B cell (primary cell): ENCODE measurements at regions not wholly inside any gene's neighbourhood (a gene's known extent, or its start where the extent isn't known, plus 50 kb on each side); places are given as distances from the start of the nearest gene placed in this dataset.

Source experiments
- ATAC-seq: fragments of 200-7000 bp; cut with Tn5 transposase; one replicate; pipeline ENCODE4 v1.10.0; 2021; ENCODE audit warnings: low read depth, mild to moderate bottlenecking, moderate number of reproducible peaks, moderate library complexity
- CTCF ChIA-PET: fragments of 350-600 bp; sonication (Branson Sonifier 250); formaldehyde crosslinking; loops from one replicate; lab custom pipeline; 2021; ENCODE audit warnings: antibody characterized with exemption, inconsistent platforms; lab: Charles Lee
- POLR2A ChIA-PET: fragments of 350-600 bp; sonication (Branson Sonifier 250); formaldehyde crosslinking; loops from one replicate; lab custom pipeline; 2021; ENCODE audit warnings: antibody characterized with exemption; lab: Charles Lee
- DNase-seq: peaks from one replicate; pipeline ENCODE4 v3.0.0; 2013
- H2AFZ ChIP-seq: 2 replicates; pipeline ENCODE4 v1.6.1; 2012; ENCODE audit warnings: mild to moderate bottlenecking, low read depth, low read length; ENCODE audit not compliant: insufficient read depth, poor library complexity, severe bottlenecking
- H3K27ac ChIP-seq, 2 donors: 1 replicate in 1 of 2; 2 replicates in 1 of 2; pipeline ENCODE4 v1.5.1; 2012 to 2013; ENCODE audit warnings: low read length in 2 of 2, mild to moderate bottlenecking in 2 of 2, moderate library complexity in 1 of 2
- H3K27me3 ChIP-seq, 4 experiments: fragments of 200-600 bp in 1 of 4; sonication (generic) in 1 of 4; replicated peaks in 1 of 4; 1 replicate in 2 of 4; 2 replicates in 2 of 4; pipeline versions ENCODE4 v1.6.1 to v1.7.0; 2013 to 2016; ENCODE audit warnings: low read length in 3 of 4, mild to moderate bottlenecking in 2 of 4, mixed read lengths in 1 of 4, moderate library complexity in 1 of 4; ENCODE audit not compliant: insufficient read depth in 4 of 4, control insufficient read depth in 3 of 4; ENCODE audit errors: control extremely low read depth in 1 of 4
- H3K36me3 ChIP-seq, 2 experiments: replicated peaks in 1 of 2; 1 replicate in 1 of 2; 2 replicates in 1 of 2; pipeline versions ENCODE4 v1.6.1 to v1.7.1; 2013; ENCODE audit warnings: low read length in 1 of 2; ENCODE audit not compliant: insufficient read depth in 2 of 2, control insufficient read depth in 1 of 2; ENCODE audit errors: control extremely low read depth in 1 of 2, extremely low read depth in 1 of 2
- H3K4me1 ChIP-seq, 2 donors: fragments of 200-600 bp in 1 of 2; sonication (generic) in 1 of 2; 1 replicate in 1 of 2; 2 replicates in 1 of 2; pipeline versions ENCODE4 v1.5.1 to v1.6.1; 2013 to 2017; ENCODE audit warnings: low read length in 2 of 2; ENCODE audit not compliant: control insufficient read depth in 2 of 2, insufficient read depth in 2 of 2
- H3K4me2 ChIP-seq: replicated peaks from 2 replicates; pipeline ENCODE3; 2012; ENCODE audit warnings: mild to moderate bottlenecking, low read depth, low read length; ENCODE audit not compliant: poor library complexity, severe bottlenecking
- H3K4me3 ChIP-seq, 5 experiments: fragments of 200-600 bp in 1 of 5; sonication (generic) in 1 of 5; 1 replicate in 3 of 5; 2 replicates in 2 of 5; pipeline versions ENCODE4 v1.5.1 to v1.7.0; 2011 to 2016; ENCODE audit warnings: low read length in 4 of 5, mild to moderate bottlenecking in 4 of 5, low read depth in 2 of 5, control low read depth in 1 of 5, moderate library complexity in 1 of 5; ENCODE audit not compliant: insufficient read depth in 1 of 5; ENCODE audit errors: control extremely low read depth in 1 of 5, extremely low read depth in 1 of 5
- H3K79me2 ChIP-seq: fragments of 200-600 bp; sonication (generic); one replicate; pipeline ENCODE4 v1.6.0; 2016; ENCODE audit warnings: low read length; ENCODE audit not compliant: control insufficient read depth, insufficient read depth
- H3K9ac ChIP-seq: fragments of 200-600 bp; sonication (generic); 2 replicates; pipeline ENCODE4 v1.6.1; 2017; ENCODE audit warnings: mild to moderate bottlenecking, low read length, moderate library complexity
- H3K9me3 ChIP-seq, 3 donors: one replicate each; pipeline versions ENCODE4 v1.6.1 to v1.7.1; 2013; ENCODE audit warnings: low read length in 2 of 3; ENCODE audit not compliant: control insufficient read depth in 2 of 3, insufficient read depth in 1 of 3; ENCODE audit errors: control extremely low read depth in 1 of 3
- H4K20me1 ChIP-seq: 2 replicates; pipeline ENCODE4 v1.6.0; 2012; ENCODE audit warnings: mild to moderate bottlenecking, low read length; ENCODE audit not compliant: insufficient read depth, control insufficient read depth, poor library complexity, severe bottlenecking
- H3K27ac Mint-ChIP-seq: one replicate; pipeline ENCODE4 v1.8.0; 2021; ENCODE audit warnings: mixed read lengths
- H3K27me3 Mint-ChIP-seq: one replicate; pipeline ENCODE4 v1.8.0; 2021; ENCODE audit warnings: mixed read lengths
- H3K4me1 Mint-ChIP-seq: one replicate; pipeline ENCODE4 v1.8.0; 2021; ENCODE audit warnings: mixed read lengths
- H3K4me3 Mint-ChIP-seq: one replicate; pipeline ENCODE4 v1.8.0; 2021; ENCODE audit warnings: mixed read lengths
- H3K9me3 Mint-ChIP-seq: one replicate; pipeline ENCODE4 v1.8.0; 2022; ENCODE audit warnings: mixed read lengths; ENCODE audit not compliant: insufficient read depth
- CTCF ChIP-seq: fragments of 200-600 bp; IDR thresholded peaks from one replicate; pipeline ENCODE4 v1.8.0; 2022; ENCODE audit warnings: antibody characterized with exemption, mild to moderate bottlenecking
- EZH2 ChIP-seq: IDR thresholded peaks from 2 replicates; pipeline ENCODE4 v1.6.1; 2012; ENCODE audit warnings: borderline replicate concordance, low read depth, mild to moderate bottlenecking, moderate library complexity, low read length; ENCODE audit not compliant: insufficient read depth, poor library complexity, severe bottlenecking
- WGBS: methylation state at CpG from one replicate; pipeline ENCODE4 v1.1.5; 2013; ENCODE audit warnings: missing lambda C conversion rate; ENCODE audit not compliant: insufficient coverage; 5-methylcytosine and 5-hydroxymethylcytosine counted together
- intact Hi-C: fragments of 100-400 bp; cut with micrococcal nuclease; formaldehyde crosslinking; loops from one replicate; pipeline ENCODE4 v1.10.0; 2022

- ChIA-PET POLR2A (no interaction called here), CTCF (no interaction called here)
- no peak overlapping the region for H3K4me3 Mint-ChIP-seq
- peaks cover 0 to 13% (median 1%) of the 10 kb centered on the region in 3 donors for H3K9me3 ChIP-seq
- no peak overlapping the region for H2AFZ ChIP-seq
- H3K4me2 ChIP-seq = no peak overlapping the region
- H3K9me3 Mint-ChIP-seq = no peaks in the 10 kb centered on the region
- no peaks in the 10 kb centered on the region for H3K79me2 ChIP-seq
- H3K27ac Mint-ChIP-seq = no peak overlapping the region
- intact Hi-C loops = no loop called here
- DNase-seq = no peak
- no peak overlapping the region for H3K27ac ChIP-seq
- TF ChIP-seq CTCF = no peak
- no peak for TF ChIP-seq EZH2
- H3K27me3 ChIP-seq = no peaks in the 10 kb centered on the region
- H3K4me3 ChIP-seq = no peak overlapping the region
- no peaks in the 10 kb centered on the region for H3K4me1 Mint-ChIP-seq
- no peaks in the 10 kb centered on the region for H4K20me1 ChIP-seq
- no peaks in the 10 kb centered on the region for H3K36me3 ChIP-seq
- H3K9ac ChIP-seq = no peak overlapping the region
- no peaks in the 10 kb centered on the region for H3K4me1 ChIP-seq
- no peaks in the 10 kb centered on the region for H3K27me3 Mint-ChIP-seq
- ATAC-seq = no peak
Observed at GRCh38 chr14:87156878-87157277, 836.1 kb downstream of the GALC start.

GRCh38 chr14:87155856-87156488 is 837.0 kb downstream of the GALC start:
- no peak overlapping the region for H2AFZ ChIP-seq

More at GRCh38 chr14:87155856-87156488, 837.0 kb downstream of the GALC start:
- Mint-ChIP-seq H3K27me3 (no peaks in the 10 kb centered on the region), H3K9me3 (no peaks in the 10 kb centered on the region), H3K4me3 (no peak overlapping the region), H3K4me1 (no peaks in the 10 kb centered on the region), H3K27ac (no peak overlapping the region)
- no peaks in the 10 kb centered on the region for H3K79me2 ChIP-seq
- H4K20me1 ChIP-seq = no peaks in the 10 kb centered on the region
- ChIA-PET POLR2A (no interaction called here), CTCF (no interaction called here)
- no CpG with 5 or more reads among the region's 1 CpG for WGBS
- intact Hi-C loops = no loop called here
- no peaks in the 10 kb centered on the region for H3K4me1 ChIP-seq
- H3K4me3 ChIP-seq = no peak overlapping the region
- no peak for ATAC-seq
- H3K36me3 ChIP-seq = no peaks in the 10 kb centered on the region
- H3K9ac ChIP-seq = no peak overlapping the region
- H3K27me3 ChIP-seq = no peaks in the 10 kb centered on the region
- no peak overlapping the region for H3K4me2 ChIP-seq
- DNase-seq = no peak
- H3K9me3 ChIP-seq = peaks cover 0 to 16% (median 1%) of the 10 kb centered on the region in 3 donors
- no peak overlapping the region for H3K27ac ChIP-seq
- TF ChIP-seq CTCF (no peak), EZH2 (no peak)
